ENCODE measurements at regions not wholly inside any gene's neighbourhood (a gene's known extent, or its start where the extent isn't known, plus 50 kb on each side); places are given as distances from the start of the nearest gene placed in this dataset.
"Not testable (repeated sequence)": the region's sequence is repeated elsewhere in the genome, so short reads cannot be mapped to it uniquely, and the experiment has no call there.

- H3K4ac ChIP-seq (ENCODE audit: low read length), result no peak overlapping the region
Measured at GRCh38 chr2:429575-430254, 141.8 kb upstream of the ALKAL2 start.

GRCh38 chr2:429142-429541 lies 141.3 kb upstream of the ALKAL2 start:
- no peak overlapping the region for H2AK5ac ChIP-seq (ENCODE audit: low read depth, low read length)
- H2BK5ac ChIP-seq (ENCODE audit: low read length), result no peak overlapping the region
- no peaks in the 10 kb centered on the region for H3K9me3 ChIP-seq (replicated peaks in 1 of 2; ENCODE audit: control insufficient read depth in 2 of 2, insufficient read depth in 1 of 2, low read depth in 1 of 2, low read length in 2 of 2)
- peaks cover 2% of the 10 kb centered on the region in 2 donors for H3K4me1 ChIP-seq (ENCODE audit: control insufficient read depth in 2 of 2, insufficient read depth in 1 of 2, low read depth in 1 of 2, low read length in 2 of 2)
- no peak overlapping the region for H3K9ac ChIP-seq (ENCODE audit: low read depth, low read length, poor library complexity)
- H4K91ac ChIP-seq (ENCODE audit: low read depth, low read length, poor library complexity), result no peak overlapping the region
- no peak overlapping the region for H2BK15ac ChIP-seq (ENCODE audit: low read length)
- no peak overlapping the region for H3K18ac ChIP-seq (ENCODE audit: low read length)
- H2AFZ ChIP-seq (ENCODE audit: low read length), result no peak overlapping the region
- DNase-seq (ENCODE audit: low spot score), result no peak
- no peak overlapping the region for H3K23ac ChIP-seq (ENCODE audit: low read depth, low read length, poor library complexity)
- H3K36me3 ChIP-seq (replicated peaks in 1 of 2; ENCODE audit: control insufficient read depth in 2 of 2, insufficient read depth in 2 of 2, low read length in 2 of 2), result no peaks in the 10 kb centered on the region
- WGBS, 2 donors (ENCODE audit: extremely low coverage in 2 of 2, insufficient read length in 2 of 2, insufficient replicate concordance in 1 of 2), result no CpG with 5 or more reads among the region's 7 CpGs
- no peak overlapping the region for H4K8ac ChIP-seq (ENCODE audit: low read depth, low read length)
- no peak overlapping the region for H2BK120ac ChIP-seq (ENCODE audit: low read depth, low read length)
- H3K27me3 ChIP-seq (ENCODE audit: control insufficient read depth in 3 of 3, insufficient read depth in 3 of 3, low read depth in 1 of 3, low read length in 3 of 3), result no peaks in the 10 kb centered on the region
- H3K14ac ChIP-seq (ENCODE audit: low read length), result no peak overlapping the region
- H2BK12ac ChIP-seq (ENCODE audit: low read length), result no peak overlapping the region
- no peak overlapping the region for H3K27ac ChIP-seq (replicated peaks; ENCODE audit: low read length)
- no peak overlapping the region for H3K4ac ChIP-seq (ENCODE audit: low read length)
- H3K4me2 ChIP-seq (ENCODE audit: insufficient read depth, low read length, poor library complexity, severe bottlenecking), result no peak overlapping the region
- H3K79me1 ChIP-seq (ENCODE audit: low read depth, low read length), result peaks cover 3% of the 10 kb centered on the region
- no peak overlapping the region for H3K4me3 ChIP-seq (ENCODE audit: low read length in 2 of 2)

More at GRCh38 chr2:429575-430254, 141.8 kb upstream of the ALKAL2 start:
- Histone ChIP-seq H3K18ac (ENCODE audit: low read length) (no peak overlapping the region), H3K23ac (ENCODE audit: low read depth, low read length, poor library complexity) (no peak overlapping the region), H3K9me3 (replicated peaks in 1 of 2; ENCODE audit: control insufficient read depth in 2 of 2, insufficient read depth in 1 of 2, low read depth in 1 of 2, low read length in 2 of 2) (no peaks in the 10 kb centered on the region), H3K27ac (replicated peaks; ENCODE audit: low read length) (no peak overlapping the region), H2BK5ac (ENCODE audit: low read length) (no peak overlapping the region), H3K27me3 (ENCODE audit: control insufficient read depth in 3 of 3, insufficient read depth in 3 of 3, low read depth in 1 of 3, low read length in 3 of 3) (no peaks in the 10 kb centered on the region), H3K4me3 (ENCODE audit: low read length in 2 of 2) (no peak overlapping the region), H2BK15ac (ENCODE audit: low read length) (no peak overlapping the region), H2AK5ac (ENCODE audit: low read depth, low read length) (no peak overlapping the region), H3K79me1 (ENCODE audit: low read depth, low read length) (peaks cover 3% of the 10 kb centered on the region), H3K4me1 (ENCODE audit: control insufficient read depth in 2 of 2, insufficient read depth in 1 of 2, low read depth in 1 of 2, low read length in 2 of 2) (peaks cover 3 to 4% of the 10 kb centered on the region in 2 donors), H3K36me3 (replicated peaks in 1 of 2; ENCODE audit: control insufficient read depth in 2 of 2, insufficient read depth in 2 of 2, low read length in 2 of 2) (no peaks in the 10 kb centered on the region), H3K4me2 (ENCODE audit: insufficient read depth, low read length, poor library complexity, severe bottlenecking) (no peak overlapping the region), H2AFZ (ENCODE audit: low read length) (no peak overlapping the region), H2BK120ac (ENCODE audit: low read depth, low read length) (no peak overlapping the region), H2BK12ac (ENCODE audit: low read length) (no peak overlapping the region), H3K14ac (ENCODE audit: low read length) (no peak overlapping the region), H3K9ac (ENCODE audit: low read depth, low read length, poor library complexity) (no peak overlapping the region), H4K8ac (ENCODE audit: low read depth, low read length) (no peak overlapping the region), H4K91ac (ENCODE audit: low read depth, low read length, poor library complexity) (no peak overlapping the region)
- no CpG with 5 or more reads among the region's 19 CpGs for whole genome bisulfite sequencing, 2 donors (ENCODE audit: extremely low coverage in 2 of 2, insufficient read length in 2 of 2, insufficient replicate concordance in 1 of 2)
- DNase-seq (ENCODE audit: low spot score), result no peak

- Histone ChIP-seq H2AK5ac (ENCODE audit: low read depth, low read length) (no peak overlapping the region), H2AFZ (ENCODE audit: low read length) (no peak overlapping the region), H3K27ac (replicated peaks; ENCODE audit: low read length) (no peak overlapping the region), H4K91ac (ENCODE audit: low read depth, low read length, poor library complexity) (no peak overlapping the region), H3K79me1 (ENCODE audit: low read depth, low read length) (peaks cover 3% of the 10 kb centered on the region), H3K14ac (ENCODE audit: low read length) (no peak overlapping the region), H2BK5ac (ENCODE audit: low read length) (no peak overlapping the region), H2BK12ac (ENCODE audit: low read length) (no peak overlapping the region), H4K8ac (ENCODE audit: low read depth, low read length) (no peak overlapping the region), H3K4me1 (ENCODE audit: control insufficient read depth in 2 of 2, insufficient read depth in 1 of 2, low read depth in 1 of 2, low read length in 2 of 2) (no peaks in the 10 kb centered on the region), H3K4ac (ENCODE audit: low read length) (no peak overlapping the region), H2BK15ac (ENCODE audit: low read length) (no peak overlapping the region), H3K4me2 (ENCODE audit: insufficient read depth, low read length, poor library complexity, severe bottlenecking) (no peak overlapping the region), H3K4me3 (ENCODE audit: low read length in 2 of 2) (no peak overlapping the region), H3K27me3 (ENCODE audit: control insufficient read depth in 3 of 3, insufficient read depth in 3 of 3, low read depth in 1 of 3, low read length in 3 of 3) (no peaks in the 10 kb centered on the region), H2BK120ac (ENCODE audit: low read depth, low read length) (no peak overlapping the region), H3K23ac (ENCODE audit: low read depth, low read length, poor library complexity) (no peak overlapping the region), H3K9me3 (replicated peaks in 1 of 2; ENCODE audit: control insufficient read depth in 2 of 2, insufficient read depth in 1 of 2, low read depth in 1 of 2, low read length in 2 of 2) (no peaks in the 10 kb centered on the region), H3K18ac (ENCODE audit: low read length) (no peak overlapping the region), H3K36me3 (replicated peaks in 1 of 2; ENCODE audit: control insufficient read depth in 2 of 2, insufficient read depth in 2 of 2, low read length in 2 of 2) (no peaks in the 10 kb centered on the region), H3K9ac (ENCODE audit: low read depth, low read length, poor library complexity) (no peak overlapping the region)
- DNase-seq (ENCODE audit: low spot score), result no peak
- no CpG with 5 or more reads among the region's 7 CpGs for WGBS, 2 donors (ENCODE audit: extremely low coverage in 2 of 2, insufficient read length in 2 of 2, insufficient replicate concordance in 1 of 2)
Measured at GRCh38 chr2:428591-428990, 140.7 kb upstream of the ALKAL2 start.

GRCh38 chr2:426696-427095 lies 138.8 kb upstream of the ALKAL2 start:
- not testable (repeated sequence) for H3K18ac ChIP-seq (ENCODE audit: low read length); H3K36me3 ChIP-seq (replicated peaks in 1 of 2; ENCODE audit: control insufficient read depth in 2 of 2, insufficient read depth in 2 of 2, low read length in 2 of 2); H2BK15ac ChIP-seq (ENCODE audit: low read length); H3K4ac ChIP-seq (ENCODE audit: low read length); H3K27me3 ChIP-seq (ENCODE audit: control insufficient read depth in 3 of 3, insufficient read depth in 3 of 3, low read depth in 1 of 3, low read length in 3 of 3); H4K91ac ChIP-seq (ENCODE audit: low read depth, low read length, poor library complexity); H3K27ac ChIP-seq (replicated peaks; ENCODE audit: low read length); H3K79me1 ChIP-seq (ENCODE audit: low read depth, low read length); H3K9me3 ChIP-seq (replicated peaks in 1 of 2; ENCODE audit: control insufficient read depth in 2 of 2, insufficient read depth in 1 of 2, low read depth in 1 of 2, low read length in 2 of 2); H2BK120ac ChIP-seq (ENCODE audit: low read depth, low read length); H2BK12ac ChIP-seq (ENCODE audit: low read length); H3K9ac ChIP-seq (ENCODE audit: low read depth, low read length, poor library complexity); H3K4me2 ChIP-seq (ENCODE audit: insufficient read depth, low read length, poor library complexity, severe bottlenecking); H3K23ac ChIP-seq (ENCODE audit: low read depth, low read length, poor library complexity); H3K4me3 ChIP-seq (ENCODE audit: low read length in 2 of 2); H3K14ac ChIP-seq (ENCODE audit: low read length); DNase-seq (ENCODE audit: low spot score); H2BK5ac ChIP-seq (ENCODE audit: low read length); H2AK5ac ChIP-seq (ENCODE audit: low read depth, low read length); H4K8ac ChIP-seq (ENCODE audit: low read depth, low read length); H3K4me1 ChIP-seq (ENCODE audit: control insufficient read depth in 2 of 2, insufficient read depth in 1 of 2, low read depth in 1 of 2, low read length in 2 of 2); H2AFZ ChIP-seq (ENCODE audit: low read length)
- WGBS, 2 donors (ENCODE audit: extremely low coverage in 2 of 2, insufficient read length in 2 of 2, insufficient replicate concordance in 1 of 2), result no CpG with 5 or more reads among the region's 47 CpGs

Data from neuronal stem cell (in vitro differentiated cells).